Neuron (in vitro differentiated cells): ENCODE measurements at regions not wholly inside any gene's neighbourhood (a gene's known extent, or its start where the extent isn't known, plus 50 kb on each side); places are given as distances from the start of the nearest gene placed in this dataset.

Experiments used
- H2AFZ ChIP-seq: one replicate; pipeline ENCODE4 v1.6.1; 2013; ENCODE audit warnings: low read depth, mild to moderate bottlenecking, inconsistent platforms, low read length, moderate library complexity
- H3K27me3 ChIP-seq: one replicate; pipeline ENCODE4 v1.6.1; 2013; ENCODE audit warnings: low read length; ENCODE audit not compliant: insufficient read depth
- H3K36me3 ChIP-seq: one replicate; pipeline ENCODE4 v1.6.1; 2013; ENCODE audit warnings: low read length; ENCODE audit not compliant: insufficient read depth
- H3K4me1 ChIP-seq: one replicate; pipeline ENCODE4 v1.6.1; 2013; ENCODE audit warnings: low read length; ENCODE audit not compliant: insufficient read depth
- H3K4me3 ChIP-seq: 2 replicates; pipeline ENCODE4 v1.5.1; 2013; ENCODE audit warnings: mild to moderate bottlenecking, low read length, moderate library complexity
- H3K9me3 ChIP-seq: one replicate; pipeline ENCODE4 v1.6.1; 2013; ENCODE audit warnings: low read length

DNA sequence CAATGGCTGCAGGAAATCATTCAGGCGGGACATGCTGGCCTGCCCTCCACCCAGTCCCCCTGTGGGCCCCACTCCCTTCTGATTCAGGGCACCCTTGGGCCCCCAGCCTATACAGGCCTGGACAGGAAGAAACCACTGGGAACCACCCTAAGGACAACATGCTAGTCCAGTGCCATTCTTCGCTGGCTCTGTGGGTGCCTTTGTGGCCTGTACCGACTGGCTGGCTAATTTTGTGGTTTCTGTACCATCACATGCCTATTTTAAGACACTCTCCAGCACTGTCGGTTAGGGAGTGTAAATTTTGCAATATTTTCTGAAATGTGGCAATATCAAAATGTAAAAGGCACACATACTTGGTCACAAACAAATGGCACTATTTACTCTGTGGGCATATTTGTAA is 61.4 kb upstream of the POLG start:
- Histone ChIP-seq H3K27me3 (peaks cover 5% of the 10 kb centered on the region), H3K36me3 (peaks cover 46% of the 10 kb centered on the region), H2AFZ (no peak overlapping the region), H3K4me1 (peaks cover 68% of the 10 kb centered on the region), H3K9me3 (no peaks in the 10 kb centered on the region), H3K4me3 (no peak overlapping the region)

- H3K4me3 ChIP-seq: no peak overlapping the region
- no peaks in the 10 kb centered on the region for H3K9me3 ChIP-seq
- H3K27me3 ChIP-seq: no peaks in the 10 kb centered on the region
- peaks cover 50% of the 10 kb centered on the region for H3K36me3 ChIP-seq
- H3K4me1 ChIP-seq: peaks cover 67% of the 10 kb centered on the region
- H2AFZ ChIP-seq: no peak overlapping the region
Measured at GRCh38 chr15:89395461-89395871, 60.8 kb upstream of the POLG start.

- no peak overlapping the region for H3K4me3 ChIP-seq
- no peak overlapping the region for H2AFZ ChIP-seq
- H3K9me3 ChIP-seq: no peaks in the 10 kb centered on the region
- H3K4me1 ChIP-seq: peaks cover 69% of the 10 kb centered on the region
- H3K27me3 ChIP-seq: no peaks in the 10 kb centered on the region
- H3K36me3 ChIP-seq: peaks cover 55% of the 10 kb centered on the region
Measured at GRCh38 chr15:89395031-89395430, 60.4 kb upstream of the POLG start.

DNA sequence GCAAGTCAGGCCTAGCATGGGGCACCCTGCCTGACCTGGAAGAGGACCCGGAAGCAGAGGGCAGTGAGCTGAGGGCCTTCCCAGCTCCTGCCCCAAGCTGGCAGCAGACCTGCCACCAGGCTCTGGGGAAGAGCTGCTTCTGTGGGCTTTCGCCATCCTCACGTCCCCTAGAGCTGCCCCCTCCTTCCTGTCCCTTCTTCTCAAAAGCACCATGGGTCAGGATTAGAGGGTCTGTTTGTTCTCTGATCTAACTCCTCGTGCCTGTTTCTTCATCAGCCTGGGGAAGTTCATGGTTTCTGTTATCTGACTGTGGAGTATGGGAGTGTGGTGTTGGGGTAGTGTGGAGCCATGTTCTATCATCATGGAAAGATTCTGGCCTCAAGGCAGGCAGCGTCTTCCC is 58.4 kb upstream of the POLG start:
- Histone ChIP-seq H3K36me3 (peaks cover 58% of the 10 kb centered on the region), H2AFZ (no peak overlapping the region), H3K9me3 (no peaks in the 10 kb centered on the region), H3K4me3 (no peak overlapping the region), H3K27me3 (no peaks in the 10 kb centered on the region), H3K4me1 (peaks cover 74% of the 10 kb centered on the region)

- H3K4me3 ChIP-seq: no peak overlapping the region
- H3K36me3 ChIP-seq: peaks cover 65% of the 10 kb centered on the region
- no peaks in the 10 kb centered on the region for H3K27me3 ChIP-seq
- peaks cover 74% of the 10 kb centered on the region for H3K4me1 ChIP-seq
- H3K9me3 ChIP-seq: no peaks in the 10 kb centered on the region
- H2AFZ ChIP-seq: no peak overlapping the region
Measured at GRCh38 chr15:89391685-89392257, 57.1 kb upstream of the POLG start.

DNA sequence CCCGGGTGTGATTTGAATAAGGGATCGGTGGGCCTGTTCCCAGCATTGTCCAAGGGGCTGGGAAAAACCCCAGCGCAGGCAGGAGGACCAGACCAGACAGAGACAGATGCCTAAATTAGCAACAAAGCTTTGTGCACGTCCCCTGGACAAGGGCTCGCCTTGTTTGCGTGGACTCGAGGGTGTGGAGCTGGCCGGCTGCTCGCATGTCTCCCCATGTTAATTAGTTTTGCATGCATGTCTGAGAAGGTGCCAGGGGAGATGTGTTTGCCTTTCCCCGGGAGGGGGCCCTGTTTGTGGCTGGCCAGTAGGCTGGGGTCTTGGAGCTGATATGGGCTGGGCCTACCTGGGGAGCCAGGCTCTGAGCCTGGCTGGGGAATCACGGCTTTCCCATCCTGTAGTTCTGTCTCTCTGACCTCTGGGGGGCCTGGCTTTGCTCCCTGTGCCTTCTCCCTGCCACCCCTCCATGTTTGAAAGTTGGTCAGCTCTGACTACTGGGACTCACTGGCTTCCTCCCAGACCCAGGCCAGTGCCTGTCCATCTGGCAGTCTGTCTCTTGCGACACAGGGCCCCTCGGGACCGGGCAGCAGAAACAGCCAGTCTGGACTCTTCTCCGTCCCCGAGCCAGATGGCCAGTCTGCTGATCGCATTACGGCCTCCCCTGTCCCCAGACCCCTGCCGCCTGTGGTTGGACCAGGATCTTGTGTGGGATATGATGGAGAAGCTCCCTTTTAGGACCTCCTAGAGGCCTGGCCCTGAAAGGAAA is 55.4 kb upstream of the POLG start:
- Histone ChIP-seq H3K4me1 (peaks cover 72% of the 10 kb centered on the region), H3K36me3 (peaks cover 61% of the 10 kb centered on the region), H3K4me3 (no peak overlapping the region), H3K27me3 (no peaks in the 10 kb centered on the region), H2AFZ (no peak overlapping the region), H3K9me3 (no peaks in the 10 kb centered on the region)

DNA sequence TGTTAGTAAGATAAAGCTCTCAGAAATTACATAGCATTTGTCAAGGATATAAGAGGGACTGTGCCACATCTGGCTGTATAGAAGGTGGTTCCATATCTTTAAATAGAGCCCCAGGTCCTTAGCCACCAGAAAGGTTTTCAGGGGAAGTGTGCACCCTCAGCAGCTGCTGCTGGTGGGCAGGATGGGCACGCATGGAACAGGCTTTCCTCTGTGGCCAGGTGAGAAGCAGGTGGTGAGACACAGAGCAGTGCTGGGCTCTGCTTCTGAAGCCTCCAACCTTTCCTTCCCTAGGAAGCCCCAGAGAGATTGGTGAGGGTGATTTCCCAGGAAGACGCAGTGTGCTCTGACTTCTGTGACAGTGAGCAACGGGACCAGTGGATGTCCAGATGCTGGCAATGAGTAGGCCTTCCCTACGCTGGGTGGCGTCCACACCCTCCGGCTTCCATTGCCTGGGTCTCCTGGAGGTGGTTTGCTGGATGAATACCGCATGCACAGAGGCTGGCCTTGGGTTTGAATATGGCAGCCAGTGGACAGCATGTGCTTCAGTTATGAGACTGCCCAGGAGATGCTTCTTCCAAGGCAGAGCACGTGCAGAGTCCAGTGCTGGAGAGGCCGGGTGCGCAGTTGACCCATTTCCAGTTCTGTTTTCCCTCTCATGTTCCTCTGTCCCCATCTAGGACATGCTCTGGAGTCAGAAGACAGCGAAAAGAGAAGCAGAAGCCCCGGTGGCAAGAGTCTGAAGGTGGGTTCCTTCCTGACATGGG is 52.7 kb upstream of the POLG start:
- Histone ChIP-seq H2AFZ (no peak overlapping the region), H3K4me3 (no peak overlapping the region), H3K4me1 (peaks cover 80% of the 10 kb centered on the region), H3K9me3 (no peaks in the 10 kb centered on the region), H3K36me3 (peaks cover 70% of the 10 kb centered on the region), H3K27me3 (no peaks in the 10 kb centered on the region)

DNA sequence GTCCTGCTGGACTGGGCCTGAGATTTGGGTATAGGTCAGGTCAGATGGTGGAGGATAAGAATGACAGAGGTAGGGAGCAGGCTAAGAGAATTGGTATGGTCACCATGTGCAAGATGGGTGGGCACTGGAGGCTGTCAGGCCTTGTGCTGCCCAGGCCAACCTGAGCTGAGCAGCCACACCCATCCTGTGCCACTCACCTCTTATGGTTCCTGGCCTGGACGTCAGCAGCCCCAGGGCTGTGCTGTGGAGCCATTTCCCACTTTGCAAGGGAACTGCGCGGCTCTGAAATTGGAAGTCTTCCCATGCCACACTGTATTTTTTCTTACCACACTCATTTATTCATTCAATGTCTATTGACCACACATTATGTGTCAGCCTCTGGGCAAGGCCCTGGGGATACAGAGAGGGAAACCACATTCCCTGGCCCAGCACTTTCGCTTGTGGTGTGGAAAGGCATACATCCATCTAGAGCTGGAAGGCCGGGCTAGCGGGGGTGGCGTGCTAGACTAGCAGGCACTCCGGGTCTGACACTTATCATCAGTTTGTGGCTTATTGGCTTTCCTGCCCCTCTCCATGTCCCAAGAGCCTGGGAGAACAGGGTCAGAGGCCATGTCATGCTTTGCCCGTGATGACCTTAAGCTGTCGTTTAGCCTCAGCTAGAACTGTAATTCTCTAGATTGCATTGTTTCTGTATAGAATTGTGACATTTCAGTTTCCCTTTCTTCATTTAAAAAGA is 51.1 kb upstream of the POLG start:
- Histone ChIP-seq H3K4me3 (no peak overlapping the region), H3K4me1 (peaks cover 90% of the 10 kb centered on the region), H2AFZ (no peak overlapping the region), H3K9me3 (no peaks in the 10 kb centered on the region), H3K36me3 (peaks cover 70% of the 10 kb centered on the region), H3K27me3 (no peaks in the 10 kb centered on the region)
